ENCODE measurements at regions not wholly inside any gene's neighbourhood (a gene's known extent, or its start where the extent isn't known, plus 50 kb on each side); places are given as distances from the start of the nearest gene placed in this dataset.

GRCh38 chr6:3919130-3919628 is 70.0 kb downstream of the FAM50B start:
- TF ChIP-seq CTCF (IDR thresholded peaks at IDR 0.05; ENCODE audit: low read depth, low read length) (no peak), EZH2phosphoT487 (IDR thresholded peaks at IDR 0.05; ENCODE audit: low read depth) (no peak)

Data from OCI-LY3 (cell line).